H9 (cell line): ENCODE measurements at regions not wholly inside any gene's neighbourhood (a gene's known extent, or its start where the extent isn't known, plus 50 kb on each side); places are given as distances from the start of the nearest gene placed in this dataset.

Experiments
- DNase-seq: peaks from one replicate; pipeline ENCODE4 v3.0.0-alpha.2; 2017
- H2AFZ ChIP-seq: one replicate; pipeline ENCODE4 v1.6.1; 2013; ENCODE audit warnings: mild to moderate bottlenecking, low read length, control low read depth, moderate library complexity
- H2AK5ac ChIP-seq: 2 replicates; pipeline ENCODE4 v1.6.1; 2013; ENCODE audit warnings: low read length, control low read depth, mixed read lengths; ENCODE audit not compliant: insufficient read length
- H2BK120ac ChIP-seq: one replicate; pipeline ENCODE4 v1.6.1; 2013; ENCODE audit warnings: low read depth, mild to moderate bottlenecking, low read length, control low read depth, inconsistent platforms; ENCODE audit not compliant: poor library complexity, severe bottlenecking
- H2BK12ac ChIP-seq: 2 replicates; pipeline ENCODE4 v1.6.1; 2013; ENCODE audit warnings: low read length, control low read depth, mixed read lengths, low read depth; ENCODE audit not compliant: insufficient read length
- H2BK15ac ChIP-seq: 2 replicates; pipeline ENCODE4 v1.6.1; 2013; ENCODE audit warnings: low read depth, low read length, control low read depth
- H2BK20ac ChIP-seq: one replicate; pipeline ENCODE4 v1.6.1; 2013; ENCODE audit warnings: low read depth, mild to moderate bottlenecking, low read length, control low read depth, inconsistent platforms; ENCODE audit not compliant: poor library complexity, severe bottlenecking
- H2BK5ac ChIP-seq: 2 replicates; pipeline ENCODE4 v1.6.1; 2013; ENCODE audit warnings: low read length, control low read depth, mixed read lengths; ENCODE audit not compliant: insufficient read length
- H3K14ac ChIP-seq: 2 replicates; pipeline ENCODE4 v1.6.1; 2013; ENCODE audit warnings: low read length, control low read depth; ENCODE audit not compliant: insufficient read depth
- H3K18ac ChIP-seq: 2 replicates; pipeline ENCODE4 v1.6.1; 2013; ENCODE audit warnings: low read depth, mild to moderate bottlenecking, mixed read lengths, low read length, control low read depth; ENCODE audit not compliant: insufficient read length
- H3K23ac ChIP-seq: 2 replicates; pipeline ENCODE4 v1.6.1; 2013; ENCODE audit warnings: low read length, control low read depth, mixed read lengths, low read depth; ENCODE audit not compliant: insufficient read length
- H3K23me2 ChIP-seq: 2 replicates; pipeline ENCODE4 v1.6.1; 2013; ENCODE audit warnings: low read depth, mild to moderate bottlenecking, mixed read lengths, low read length, control low read depth; ENCODE audit not compliant: insufficient read length, poor library complexity, severe bottlenecking
- H3K27ac ChIP-seq: 2 replicates; pipeline ENCODE4 v1.5.1; 2013; ENCODE audit warnings: low read length, control low read depth, mixed read lengths, low read depth; ENCODE audit not compliant: insufficient read length
- H3K27me3 ChIP-seq: 2 replicates; pipeline ENCODE4 v1.6.1; 2013; ENCODE audit warnings: low read length, control low read depth, inconsistent platforms; ENCODE audit not compliant: insufficient read depth
- H3K4ac ChIP-seq: 2 replicates; pipeline ENCODE4 v1.6.1; 2013; ENCODE audit warnings: low read depth, mild to moderate bottlenecking, control low read depth, inconsistent platforms, low read length, moderate library complexity
- H3K4me1 ChIP-seq: 2 replicates; pipeline ENCODE4 v1.6.1; 2013; ENCODE audit warnings: low read length, control low read depth, inconsistent platforms; ENCODE audit not compliant: insufficient read depth
- H3K4me2 ChIP-seq: 2 replicates; pipeline ENCODE4 v1.6.1; 2013; ENCODE audit warnings: low read length, control low read depth, mixed read lengths; ENCODE audit not compliant: insufficient read length, insufficient read depth
- H3K56ac ChIP-seq: 2 replicates; pipeline ENCODE4 v1.6.1; 2013; ENCODE audit warnings: low read depth, mild to moderate bottlenecking, mixed read lengths, low read length, control low read depth; ENCODE audit not compliant: insufficient read length
- H3K79me1 ChIP-seq: 2 replicates; pipeline ENCODE4 v1.6.1; 2013; ENCODE audit warnings: low read depth, mild to moderate bottlenecking, moderate library complexity, low read length, control low read depth, inconsistent platforms; ENCODE audit not compliant: insufficient read depth, poor library complexity, severe bottlenecking
- H3K79me2 ChIP-seq: 2 replicates; pipeline ENCODE4 v1.6.1; 2013; ENCODE audit warnings: low read length, control low read depth, inconsistent platforms; ENCODE audit not compliant: insufficient read depth
- H3K9ac ChIP-seq: 2 replicates; pipeline ENCODE4 v1.6.1; 2013; ENCODE audit warnings: low read length, control low read depth, mixed read lengths; ENCODE audit not compliant: insufficient read length; ENCODE audit errors: extremely low read depth
- H3K9me3 ChIP-seq: one replicate; pipeline ENCODE4 v1.6.1; 2013; ENCODE audit warnings: low read depth, low read length, inconsistent platforms; ENCODE audit not compliant: control insufficient read depth
- H3T11ph ChIP-seq: one replicate; pipeline ENCODE4 v1.6.1; 2013; ENCODE audit warnings: mild to moderate bottlenecking, low read length, control low read depth, inconsistent platforms
- H4K20me1 ChIP-seq: one replicate; pipeline ENCODE4 v1.6.1; 2013; ENCODE audit not compliant: control insufficient read depth, insufficient read length, insufficient read depth
- H4K5ac ChIP-seq: 2 replicates; pipeline ENCODE4 v1.6.1; 2013; ENCODE audit warnings: low read depth, mild to moderate bottlenecking, mixed read lengths, low read length, control low read depth; ENCODE audit not compliant: insufficient read length
- H4K8ac ChIP-seq: replicated peaks from 2 replicates; pipeline ENCODE4 v1.6.1; 2013; ENCODE audit warnings: low read length, control low read depth, mixed read lengths, low read depth; ENCODE audit not compliant: insufficient read length
- H4K91ac ChIP-seq: 2 replicates; pipeline ENCODE4 v1.6.1; 2013; ENCODE audit warnings: low read depth, mild to moderate bottlenecking, moderate library complexity, mixed read lengths, low read length, control low read depth; ENCODE audit not compliant: insufficient read length
- H3K27ac Mint-ChIP-seq, 3 experiments: 2 replicates in 2 of 3; 3 replicates in 1 of 3; pipeline ENCODE4 v1.8.0; 2020 to 2021; ENCODE audit warnings: mixed read lengths in 3 of 3, mild to moderate bottlenecking in 1 of 3, moderate library complexity in 1 of 3
- H3K27me3 Mint-ChIP-seq: 2 replicates; pipeline ENCODE4 v1.8.0; 2021; ENCODE audit warnings: low read depth, mild to moderate bottlenecking, moderate library complexity, mixed read lengths
- H3K36me3 Mint-ChIP-seq, 3 experiments: 2 replicates in 2 of 3; 3 replicates in 1 of 3; pipeline ENCODE4 v1.8.0; 2020 to 2021; ENCODE audit warnings: low read depth in 3 of 3, mixed read lengths in 3 of 3; ENCODE audit not compliant: insufficient read depth in 1 of 3
- H3K4me1 Mint-ChIP-seq, 2 experiments: 2 replicates each; pipeline ENCODE4 v1.8.0; 2020; ENCODE audit warnings: mixed read lengths in 2 of 2
- H3K4me3 Mint-ChIP-seq, 2 experiments: 2 replicates in 1 of 2; 3 replicates in 1 of 2; pipeline ENCODE4 v1.8.0; 2020 to 2021; ENCODE audit warnings: mild to moderate bottlenecking in 2 of 2, mixed read lengths in 2 of 2, moderate library complexity in 1 of 2
- H3K9me3 Mint-ChIP-seq, 2 experiments: 2 replicates in 1 of 2; 3 replicates in 1 of 2; pipeline ENCODE4 v1.8.0; 2020; ENCODE audit warnings: mild to moderate bottlenecking in 2 of 2, mixed read lengths in 2 of 2, moderate library complexity in 1 of 2
- CTCF ChIP-seq: fragments of 200-600 bp; sonication (generic); conservative IDR thresholded peaks from 3 replicates; pipeline ENCODE4 v1.8.0; 2021; ENCODE audit warnings: antibody characterized with exemption, mild to moderate bottlenecking
- WGBS: extraction: QIAGEN DNeasy Blood & Tissue Kit; methylation state at CpG from one replicate; pipeline ENCODE4 v1.1.7; 2013; ENCODE audit warnings: missing lambda C conversion rate, low lambda C conversion rate, mixed read lengths; ENCODE audit not compliant: insufficient read length; ENCODE audit errors: extremely low coverage; 5-methylcytosine and 5-hydroxymethylcytosine counted together

GRCh38 chr1:194420706-194421105, 1234.3 kb upstream of the B3GALT2 start:
- Histone ChIP-seq H3K79me2 (no peaks in the 10 kb centered on the region), H3K56ac (no peak overlapping the region), H3K79me1 (no peaks in the 10 kb centered on the region), H3K27me3 (no peaks in the 10 kb centered on the region), H3K4me2 (no peak overlapping the region), H4K5ac (no peak overlapping the region), H2AFZ (no peak overlapping the region), H2AK5ac (no peak overlapping the region), H3K14ac (no peak overlapping the region), H2BK15ac (no peak overlapping the region), H2BK5ac (no peak overlapping the region), H2BK12ac (no peak overlapping the region), H3K4ac (no peak overlapping the region), H3K18ac (no peak overlapping the region), H4K8ac (no peak overlapping the region), H3K23ac (no peak overlapping the region), H3K23me2 (no peaks in the 10 kb centered on the region), H3K27ac (no peak overlapping the region), H3K9ac (no peak overlapping the region), H2BK120ac (no peak overlapping the region), H3K9me3 (peaks cover 14% of the 10 kb centered on the region), H3K4me1 (no peaks in the 10 kb centered on the region), H4K20me1 (no peaks in the 10 kb centered on the region), H3T11ph (no peak overlapping the region), H2BK20ac (no peak overlapping the region), H4K91ac (no peak overlapping the region)
- peaks cover 10 to 25% (median 17%) of the 10 kb centered on the region in 3 experiments; a peak in 6 of 7 replicates for H3K36me3 Mint-ChIP-seq
- H3K4me1 Mint-ChIP-seq, result peaks cover 6% of the 10 kb centered on the region in 2 experiments
- no CpG with 5 or more reads among the region's 4 CpGs for WGBS
- no peaks in the 10 kb centered on the region; the same call in 1 of the 2 replicates for H3K27me3 Mint-ChIP-seq
- H3K9me3 Mint-ChIP-seq, result peaks cover 20 to 39% of the 10 kb centered on the region in 2 experiments
- no peak overlapping the region for H3K27ac Mint-ChIP-seq
- no peak for TF ChIP-seq CTCF
- H3K4me3 Mint-ChIP-seq, result no peak overlapping the region; a peak in 1 of 5 replicates
- DNase-seq, result no peak
